ENCODE measurements at regions not wholly inside any gene's neighbourhood (a gene's known extent, or its start where the extent isn't known, plus 50 kb on each side); places are given as distances from the start of the nearest gene placed in this dataset.

DNA sequence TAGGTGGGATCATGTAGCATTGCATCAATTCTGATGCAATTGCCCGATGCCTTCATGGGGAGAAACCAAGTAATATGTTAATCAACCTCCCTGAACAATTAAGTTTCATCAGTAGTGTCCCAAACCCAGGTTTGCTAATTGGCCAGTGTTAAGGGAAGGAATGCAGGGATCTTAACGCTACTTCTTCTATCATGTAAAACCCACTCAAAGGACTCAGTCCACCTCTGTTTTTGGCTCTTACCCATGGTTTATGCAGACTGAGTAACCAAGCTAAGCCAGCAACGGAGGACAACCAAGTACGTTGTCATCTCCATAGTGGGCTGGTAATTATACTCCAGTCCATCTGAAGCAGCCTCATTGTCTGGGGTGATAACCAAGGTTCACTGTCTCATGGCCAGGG lies 203.0 kb upstream of the FMN2 start:
- TF ChIP-seq, protein P1, sequence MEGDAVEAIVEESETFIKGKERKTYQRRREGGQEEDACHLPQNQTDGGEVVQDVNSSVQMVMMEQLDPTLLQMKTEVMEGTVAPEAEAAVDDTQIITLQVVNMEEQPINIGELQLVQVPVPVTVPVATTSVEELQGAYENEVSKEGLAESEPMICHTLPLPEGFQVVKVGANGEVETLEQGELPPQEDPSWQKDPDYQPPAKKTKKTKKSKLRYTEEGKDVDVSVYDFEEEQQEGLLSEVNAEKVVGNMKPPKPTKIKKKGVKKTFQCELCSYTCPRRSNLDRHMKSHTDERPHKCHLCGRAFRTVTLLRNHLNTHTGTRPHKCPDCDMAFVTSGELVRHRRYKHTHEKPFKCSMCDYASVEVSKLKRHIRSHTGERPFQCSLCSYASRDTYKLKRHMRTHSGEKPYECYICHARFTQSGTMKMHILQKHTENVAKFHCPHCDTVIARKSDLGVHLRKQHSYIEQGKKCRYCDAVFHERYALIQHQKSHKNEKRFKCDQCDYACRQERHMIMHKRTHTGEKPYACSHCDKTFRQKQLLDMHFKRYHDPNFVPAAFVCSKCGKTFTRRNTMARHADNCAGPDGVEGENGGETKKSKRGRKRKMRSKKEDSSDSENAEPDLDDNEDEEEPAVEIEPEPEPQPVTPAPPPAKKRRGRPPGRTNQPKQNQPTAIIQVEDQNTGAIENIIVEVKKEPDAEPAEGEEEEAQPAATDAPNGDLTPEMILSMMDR (IDR thresholded peaks at IDR 0.05): no peak
- no peak for TF ChIP-seq POLR2A (IDR thresholded peaks at IDR 0.05)
- TF ChIP-seq POLR2AphosphoS5 (IDR thresholded peaks at IDR 0.05): no peak

Measured in breast epithelium (tissue), 3 donors.